Gastroesophageal sphincter (tissue), 4 donors: ENCODE measurements at regions not wholly inside any gene's neighbourhood (a gene's known extent, or its start where the extent isn't known, plus 50 kb on each side); places are given as distances from the start of the nearest gene placed in this dataset.

Source experiments
- ATAC-seq: fragments of 150-250 bp; one replicate; pipeline ENCODE4 v1.9.1; 2016; ENCODE audit warnings: mild to moderate bottlenecking, moderate library complexity
- H3K27ac ChIP-seq, 4 donors: fragments of 200-600 bp; sonication (generic) in 3 of 4; 1 replicate in 3 of 4; 2 replicates in 1 of 4; pipeline ENCODE4 v1.5.1; 2016 to 2019
- H3K27me3 ChIP-seq: fragments of 200-600 bp; sonication (generic); one replicate; pipeline ENCODE4 v1.5.1; 2019
- H3K36me3 ChIP-seq, 2 donors: fragments of 200-600 bp; sonication (generic); one replicate each; pipeline ENCODE4 v1.5.1; 2019; ENCODE audit warnings: control low read depth in 1 of 2
- H3K4me1 ChIP-seq, 3 donors: fragments of 200-600 bp; sonication (generic); 1 replicate in 2 of 3; 2 replicates in 1 of 3; pipeline ENCODE4 v1.5.1; 2016 to 2019; ENCODE audit warnings: control low read depth in 2 of 3
- H3K4me3 ChIP-seq, 2 donors: fragments of 200-600 bp; sonication (generic); one replicate each; pipeline ENCODE4 v1.5.1; 2019; ENCODE audit warnings: mild to moderate bottlenecking in 1 of 2, moderate library complexity in 1 of 2
- H3K9me3 ChIP-seq, 3 donors: fragments of 200-600 bp; sonication (generic); one replicate each; pipeline ENCODE4 v1.5.1; 2017 to 2019; ENCODE audit warnings: control low read depth in 2 of 3
- EP300 ChIP-seq: sonication (generic); formaldehyde crosslinking; IDR thresholded peaks from one replicate; pipeline ENCODE4 v1.6.1; 2017; ENCODE audit warnings: antibody characterized with exemption, mild to moderate bottlenecking
- POLR2A ChIP-seq, 2 donors: fragments of 450-650 bp; IDR thresholded peaks; one replicate each; pipeline ENCODE4 v1.6.1; 2017; ENCODE audit warnings: antibody characterized with exemption in 2 of 2, mild to moderate bottlenecking in 2 of 2, moderate library complexity in 1 of 2
- POLR2AphosphoS5 ChIP-seq: sonication (generic); formaldehyde crosslinking; IDR thresholded peaks from one replicate; pipeline ENCODE4 v1.6.1; 2017; ENCODE audit warnings: antibody characterized with exemption
- WGBS, 2 donors: methylation state at CpG; one replicate each; pipeline ENCODE4 v1.1.5; 2018; ENCODE audit warnings: low coverage in 1 of 2; 5-methylcytosine and 5-hydroxymethylcytosine counted together
- TF ChIP-seq, protein P1 (sequence below), 4 experiments: fragments of 200-600 bp in 2 of 4; fragments of 450-650 bp in 2 of 4; sonication (generic) in 1 of 4; IDR thresholded peaks; one replicate each; pipeline ENCODE4 v1.5.1; 2017 to 2019; ENCODE audit warnings: antibody characterized with exemption in 4 of 4, mild to moderate bottlenecking in 2 of 4, moderate library complexity in 2 of 4

DNA sequence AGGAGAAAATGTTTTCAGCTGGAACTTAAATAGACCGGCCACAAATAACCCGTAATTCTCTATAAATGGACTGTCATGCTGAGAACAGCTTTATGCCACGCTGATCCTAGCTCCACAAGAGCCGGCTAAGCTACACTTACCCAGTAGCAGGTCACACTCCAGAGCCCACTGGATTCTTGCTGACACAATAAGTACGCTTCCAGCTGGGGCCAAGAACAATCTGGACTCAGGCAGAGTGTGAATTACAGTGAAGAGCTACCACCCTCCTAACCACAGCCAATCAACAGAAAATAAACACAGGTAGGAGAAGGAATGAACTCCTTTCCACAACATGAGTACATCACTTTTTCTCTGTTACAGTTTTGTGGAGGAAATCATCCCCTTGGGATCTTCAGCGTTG is 531.3 kb downstream of the GALC start:
- no peaks in the 10 kb centered on the region for H3K9me3 ChIP-seq
- H3K27ac ChIP-seq = no peak overlapping the region
- H3K4me3 ChIP-seq = no peak overlapping the region
- no peaks in the 10 kb centered on the region for H3K4me1 ChIP-seq
- no peaks in the 10 kb centered on the region for H3K27me3 ChIP-seq
- no peak for TF ChIP-seq EP300
- TF ChIP-seq POLR2A (IDR thresholded peaks at IDR 0.05) = no peak
- TF ChIP-seq, protein P1, sequence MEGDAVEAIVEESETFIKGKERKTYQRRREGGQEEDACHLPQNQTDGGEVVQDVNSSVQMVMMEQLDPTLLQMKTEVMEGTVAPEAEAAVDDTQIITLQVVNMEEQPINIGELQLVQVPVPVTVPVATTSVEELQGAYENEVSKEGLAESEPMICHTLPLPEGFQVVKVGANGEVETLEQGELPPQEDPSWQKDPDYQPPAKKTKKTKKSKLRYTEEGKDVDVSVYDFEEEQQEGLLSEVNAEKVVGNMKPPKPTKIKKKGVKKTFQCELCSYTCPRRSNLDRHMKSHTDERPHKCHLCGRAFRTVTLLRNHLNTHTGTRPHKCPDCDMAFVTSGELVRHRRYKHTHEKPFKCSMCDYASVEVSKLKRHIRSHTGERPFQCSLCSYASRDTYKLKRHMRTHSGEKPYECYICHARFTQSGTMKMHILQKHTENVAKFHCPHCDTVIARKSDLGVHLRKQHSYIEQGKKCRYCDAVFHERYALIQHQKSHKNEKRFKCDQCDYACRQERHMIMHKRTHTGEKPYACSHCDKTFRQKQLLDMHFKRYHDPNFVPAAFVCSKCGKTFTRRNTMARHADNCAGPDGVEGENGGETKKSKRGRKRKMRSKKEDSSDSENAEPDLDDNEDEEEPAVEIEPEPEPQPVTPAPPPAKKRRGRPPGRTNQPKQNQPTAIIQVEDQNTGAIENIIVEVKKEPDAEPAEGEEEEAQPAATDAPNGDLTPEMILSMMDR (IDR thresholded peaks at IDR 0.05) = no peak
- TF ChIP-seq POLR2AphosphoS5 = no peak
- 86 to 94% methylated on average over 4 to 6 of the region's 6 CpGs for WGBS, 2 donors
- H3K36me3 ChIP-seq = no peaks in the 10 kb centered on the region
- ATAC-seq = no peak

DNA sequence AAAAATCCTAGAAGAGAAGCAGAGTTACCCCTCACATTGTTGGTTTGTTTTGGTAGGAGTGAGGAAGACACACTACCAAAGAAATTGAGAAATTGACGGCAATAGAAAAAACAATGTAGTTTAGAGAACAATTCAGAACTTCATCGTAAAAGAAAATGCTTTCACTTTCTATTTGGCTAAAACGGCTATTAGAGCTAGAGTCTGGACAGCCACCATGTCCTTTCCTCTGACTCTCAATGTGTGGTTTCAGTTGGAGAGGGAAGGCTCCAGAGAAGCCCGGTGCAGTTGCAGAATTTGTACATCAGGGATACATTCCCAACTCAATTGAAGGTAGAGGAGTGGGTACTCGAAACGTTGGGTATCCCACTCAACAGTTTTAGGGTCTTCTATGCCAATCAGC is 535.3 kb downstream of the GALC start:
- no peaks in the 10 kb centered on the region for H3K36me3 ChIP-seq
- H3K27me3 ChIP-seq = no peaks in the 10 kb centered on the region
- H3K27ac ChIP-seq = no peak overlapping the region
- H3K4me1 ChIP-seq = no peaks in the 10 kb centered on the region
- no peak for ATAC-seq
- WGBS, 2 donors = 63 to 84% methylated on average over 5 to 6 of the region's 6 CpGs
- TF ChIP-seq EP300 (no peak), POLR2AphosphoS5 (no peak)
- TF ChIP-seq, protein P1 (IDR thresholded peaks at IDR 0.05) = no peak
- H3K9me3 ChIP-seq = no peaks in the 10 kb centered on the region
- no peak overlapping the region for H3K4me3 ChIP-seq

DNA sequence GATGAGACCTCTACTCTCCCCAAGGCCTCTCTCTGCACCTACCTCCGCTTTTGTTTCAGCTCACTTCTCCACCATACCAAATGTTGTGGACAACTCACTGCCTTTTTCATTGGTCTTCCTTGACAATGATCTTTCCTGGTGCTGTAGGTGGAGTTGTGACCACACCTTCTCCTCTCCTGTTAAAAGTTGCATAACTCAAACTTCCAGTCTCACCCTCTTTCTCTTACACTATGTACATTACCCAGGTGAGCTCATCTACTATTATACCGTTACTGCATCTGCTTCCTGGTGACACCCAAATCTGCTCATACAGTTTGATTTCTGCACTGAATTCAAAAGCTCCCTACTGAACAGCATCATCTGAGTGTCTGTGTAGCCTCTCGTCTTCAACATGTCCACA is 542.8 kb downstream of the GALC start:
- TF ChIP-seq, protein P1 (IDR thresholded peaks at IDR 0.05) = no peak
- TF ChIP-seq POLR2A (IDR thresholded peaks at IDR 0.05) (no peak), EP300 (no peak), POLR2AphosphoS5 (no peak)
- Histone ChIP-seq H3K27me3 (no peaks in the 10 kb centered on the region), H3K36me3 (no peaks in the 10 kb centered on the region), H3K27ac (no peak overlapping the region), H3K4me3 (no peak overlapping the region), H3K9me3 (no peaks in the 10 kb centered on the region), H3K4me1 (no peaks in the 10 kb centered on the region)
- 95% methylated on average over 3 of the region's 3 CpGs; no CpG with 5 or more reads in 1 of the 2 donors for WGBS, 2 donors
- no peak for ATAC-seq

DNA sequence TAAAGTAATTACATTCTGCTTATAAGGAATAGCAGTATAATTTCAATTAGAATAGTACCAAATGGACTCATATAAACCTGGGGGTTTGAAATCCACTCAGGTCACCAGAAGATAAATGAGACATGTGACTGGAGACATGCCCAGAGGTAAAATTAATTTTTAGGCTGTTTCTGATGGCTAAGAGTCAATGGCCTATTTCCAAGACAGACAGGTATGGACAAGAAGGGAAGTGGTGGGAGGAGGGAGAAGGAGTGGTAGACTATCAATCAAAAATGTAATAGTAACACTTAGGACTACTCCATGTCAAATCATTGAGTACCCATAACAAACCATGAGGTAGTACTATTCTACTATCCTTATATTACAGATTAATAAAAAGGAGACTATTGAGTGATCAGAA is 544.0 kb downstream of the GALC start:
- no peaks in the 10 kb centered on the region for H3K36me3 ChIP-seq
- no peak for ATAC-seq
- TF ChIP-seq EP300 (no peak), POLR2A (IDR thresholded peaks at IDR 0.05) (no peak), POLR2AphosphoS5 (no peak)
- TF ChIP-seq, protein P1 (IDR thresholded peaks at IDR 0.05) = no peak
- no peaks in the 10 kb centered on the region for H3K27me3 ChIP-seq
- no peak overlapping the region for H3K4me3 ChIP-seq
- no peak overlapping the region for H3K27ac ChIP-seq
- H3K4me1 ChIP-seq = no peaks in the 10 kb centered on the region
- no peaks in the 10 kb centered on the region for H3K9me3 ChIP-seq

DNA sequence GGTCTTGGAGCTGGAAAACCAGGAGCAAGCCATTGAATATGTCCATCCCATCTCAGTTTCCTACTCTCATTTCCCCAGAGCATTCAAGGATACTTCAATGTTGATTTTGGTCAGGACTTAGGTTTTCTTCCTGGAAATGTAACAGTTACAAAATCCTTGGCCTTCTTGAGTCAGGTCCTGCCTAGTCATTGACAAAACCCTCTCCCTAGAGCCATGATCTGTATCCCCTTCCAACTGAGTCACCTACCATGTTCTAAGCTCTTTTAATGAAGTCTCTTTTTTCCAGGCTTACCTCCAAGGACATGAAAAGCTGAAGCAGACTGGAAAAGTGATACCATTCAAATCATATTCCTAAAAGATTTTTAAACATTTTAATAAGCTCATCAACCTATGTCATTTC is 549.2 kb downstream of the GALC start:
- Histone ChIP-seq H3K4me1 (no peaks in the 10 kb centered on the region), H3K4me3 (no peak overlapping the region), H3K9me3 (no peaks in the 10 kb centered on the region), H3K27ac (no peak overlapping the region), H3K36me3 (no peaks in the 10 kb centered on the region), H3K27me3 (no peaks in the 10 kb centered on the region)
- ATAC-seq = peak; percentile 34
- TF ChIP-seq EP300 (no peak), POLR2A (IDR thresholded peaks at IDR 0.05) (no peak), POLR2AphosphoS5 (no peak)
- TF ChIP-seq, protein P1 (IDR thresholded peaks at IDR 0.05) = no peak
